H9 (cell line): ENCODE measurements at regions not wholly inside any gene's neighbourhood (a gene's known extent, or its start where the extent isn't known, plus 50 kb on each side); places are given as distances from the start of the nearest gene placed in this dataset.

Experiments
- DNase-seq: peaks from one replicate; pipeline ENCODE4 v3.0.0-alpha.2; 2017
- H2AFZ ChIP-seq: one replicate; pipeline ENCODE4 v1.6.1; 2013; ENCODE audit warnings: mild to moderate bottlenecking, low read length, control low read depth, moderate library complexity
- H2AK5ac ChIP-seq: 2 replicates; pipeline ENCODE4 v1.6.1; 2013; ENCODE audit warnings: low read length, control low read depth, mixed read lengths; ENCODE audit not compliant: insufficient read length
- H2BK120ac ChIP-seq: one replicate; pipeline ENCODE4 v1.6.1; 2013; ENCODE audit warnings: low read depth, mild to moderate bottlenecking, low read length, control low read depth, inconsistent platforms; ENCODE audit not compliant: poor library complexity, severe bottlenecking
- H2BK12ac ChIP-seq: 2 replicates; pipeline ENCODE4 v1.6.1; 2013; ENCODE audit warnings: low read length, control low read depth, mixed read lengths, low read depth; ENCODE audit not compliant: insufficient read length
- H2BK15ac ChIP-seq: 2 replicates; pipeline ENCODE4 v1.6.1; 2013; ENCODE audit warnings: low read depth, low read length, control low read depth
- H2BK20ac ChIP-seq: one replicate; pipeline ENCODE4 v1.6.1; 2013; ENCODE audit warnings: low read depth, mild to moderate bottlenecking, low read length, control low read depth, inconsistent platforms; ENCODE audit not compliant: poor library complexity, severe bottlenecking
- H2BK5ac ChIP-seq: 2 replicates; pipeline ENCODE4 v1.6.1; 2013; ENCODE audit warnings: low read length, control low read depth, mixed read lengths; ENCODE audit not compliant: insufficient read length
- H3K14ac ChIP-seq: 2 replicates; pipeline ENCODE4 v1.6.1; 2013; ENCODE audit warnings: low read length, control low read depth; ENCODE audit not compliant: insufficient read depth
- H3K18ac ChIP-seq: 2 replicates; pipeline ENCODE4 v1.6.1; 2013; ENCODE audit warnings: low read depth, mild to moderate bottlenecking, mixed read lengths, low read length, control low read depth; ENCODE audit not compliant: insufficient read length
- H3K23ac ChIP-seq: 2 replicates; pipeline ENCODE4 v1.6.1; 2013; ENCODE audit warnings: low read length, control low read depth, mixed read lengths, low read depth; ENCODE audit not compliant: insufficient read length
- H3K23me2 ChIP-seq: 2 replicates; pipeline ENCODE4 v1.6.1; 2013; ENCODE audit warnings: low read depth, mild to moderate bottlenecking, mixed read lengths, low read length, control low read depth; ENCODE audit not compliant: insufficient read length, poor library complexity, severe bottlenecking
- H3K27ac ChIP-seq: 2 replicates; pipeline ENCODE4 v1.5.1; 2013; ENCODE audit warnings: low read length, control low read depth, mixed read lengths, low read depth; ENCODE audit not compliant: insufficient read length
- H3K27me3 ChIP-seq: 2 replicates; pipeline ENCODE4 v1.6.1; 2013; ENCODE audit warnings: low read length, control low read depth, inconsistent platforms; ENCODE audit not compliant: insufficient read depth
- H3K4ac ChIP-seq: 2 replicates; pipeline ENCODE4 v1.6.1; 2013; ENCODE audit warnings: low read depth, mild to moderate bottlenecking, control low read depth, inconsistent platforms, low read length, moderate library complexity
- H3K4me1 ChIP-seq: 2 replicates; pipeline ENCODE4 v1.6.1; 2013; ENCODE audit warnings: low read length, control low read depth, inconsistent platforms; ENCODE audit not compliant: insufficient read depth
- H3K4me2 ChIP-seq: 2 replicates; pipeline ENCODE4 v1.6.1; 2013; ENCODE audit warnings: low read length, control low read depth, mixed read lengths; ENCODE audit not compliant: insufficient read length, insufficient read depth
- H3K56ac ChIP-seq: 2 replicates; pipeline ENCODE4 v1.6.1; 2013; ENCODE audit warnings: low read depth, mild to moderate bottlenecking, mixed read lengths, low read length, control low read depth; ENCODE audit not compliant: insufficient read length
- H3K79me1 ChIP-seq: 2 replicates; pipeline ENCODE4 v1.6.1; 2013; ENCODE audit warnings: low read depth, mild to moderate bottlenecking, moderate library complexity, low read length, control low read depth, inconsistent platforms; ENCODE audit not compliant: insufficient read depth, poor library complexity, severe bottlenecking
- H3K79me2 ChIP-seq: 2 replicates; pipeline ENCODE4 v1.6.1; 2013; ENCODE audit warnings: low read length, control low read depth, inconsistent platforms; ENCODE audit not compliant: insufficient read depth
- H3K9ac ChIP-seq: 2 replicates; pipeline ENCODE4 v1.6.1; 2013; ENCODE audit warnings: low read length, control low read depth, mixed read lengths; ENCODE audit not compliant: insufficient read length; ENCODE audit errors: extremely low read depth
- H3K9me3 ChIP-seq: one replicate; pipeline ENCODE4 v1.6.1; 2013; ENCODE audit warnings: low read depth, low read length, inconsistent platforms; ENCODE audit not compliant: control insufficient read depth
- H3T11ph ChIP-seq: one replicate; pipeline ENCODE4 v1.6.1; 2013; ENCODE audit warnings: mild to moderate bottlenecking, low read length, control low read depth, inconsistent platforms
- H4K20me1 ChIP-seq: one replicate; pipeline ENCODE4 v1.6.1; 2013; ENCODE audit not compliant: control insufficient read depth, insufficient read length, insufficient read depth
- H4K5ac ChIP-seq: 2 replicates; pipeline ENCODE4 v1.6.1; 2013; ENCODE audit warnings: low read depth, mild to moderate bottlenecking, mixed read lengths, low read length, control low read depth; ENCODE audit not compliant: insufficient read length
- H4K8ac ChIP-seq: replicated peaks from 2 replicates; pipeline ENCODE4 v1.6.1; 2013; ENCODE audit warnings: low read length, control low read depth, mixed read lengths, low read depth; ENCODE audit not compliant: insufficient read length
- H4K91ac ChIP-seq: 2 replicates; pipeline ENCODE4 v1.6.1; 2013; ENCODE audit warnings: low read depth, mild to moderate bottlenecking, moderate library complexity, mixed read lengths, low read length, control low read depth; ENCODE audit not compliant: insufficient read length
- H3K27ac Mint-ChIP-seq, 3 experiments: 2 replicates in 2 of 3; 3 replicates in 1 of 3; pipeline ENCODE4 v1.8.0; 2020 to 2021; ENCODE audit warnings: mixed read lengths in 3 of 3, mild to moderate bottlenecking in 1 of 3, moderate library complexity in 1 of 3
- H3K27me3 Mint-ChIP-seq: 2 replicates; pipeline ENCODE4 v1.8.0; 2021; ENCODE audit warnings: low read depth, mild to moderate bottlenecking, moderate library complexity, mixed read lengths
- H3K36me3 Mint-ChIP-seq, 3 experiments: 2 replicates in 2 of 3; 3 replicates in 1 of 3; pipeline ENCODE4 v1.8.0; 2020 to 2021; ENCODE audit warnings: low read depth in 3 of 3, mixed read lengths in 3 of 3; ENCODE audit not compliant: insufficient read depth in 1 of 3
- H3K4me1 Mint-ChIP-seq, 2 experiments: 2 replicates each; pipeline ENCODE4 v1.8.0; 2020; ENCODE audit warnings: mixed read lengths in 2 of 2
- H3K4me3 Mint-ChIP-seq, 2 experiments: 2 replicates in 1 of 2; 3 replicates in 1 of 2; pipeline ENCODE4 v1.8.0; 2020 to 2021; ENCODE audit warnings: mild to moderate bottlenecking in 2 of 2, mixed read lengths in 2 of 2, moderate library complexity in 1 of 2
- H3K9me3 Mint-ChIP-seq, 2 experiments: 2 replicates in 1 of 2; 3 replicates in 1 of 2; pipeline ENCODE4 v1.8.0; 2020; ENCODE audit warnings: mild to moderate bottlenecking in 2 of 2, mixed read lengths in 2 of 2, moderate library complexity in 1 of 2
- WGBS: extraction: QIAGEN DNeasy Blood & Tissue Kit; methylation state at CpG from one replicate; pipeline ENCODE4 v1.1.7; 2013; ENCODE audit warnings: missing lambda C conversion rate, low lambda C conversion rate, mixed read lengths; ENCODE audit not compliant: insufficient read length; ENCODE audit errors: extremely low coverage; 5-methylcytosine and 5-hydroxymethylcytosine counted together
- TF ChIP-seq, protein P1 (sequence below): fragments of 200-600 bp; sonication (generic); conservative IDR thresholded peaks from 3 replicates; pipeline ENCODE4 v1.8.0; 2021; ENCODE audit warnings: antibody characterized with exemption, mild to moderate bottlenecking

DNA sequence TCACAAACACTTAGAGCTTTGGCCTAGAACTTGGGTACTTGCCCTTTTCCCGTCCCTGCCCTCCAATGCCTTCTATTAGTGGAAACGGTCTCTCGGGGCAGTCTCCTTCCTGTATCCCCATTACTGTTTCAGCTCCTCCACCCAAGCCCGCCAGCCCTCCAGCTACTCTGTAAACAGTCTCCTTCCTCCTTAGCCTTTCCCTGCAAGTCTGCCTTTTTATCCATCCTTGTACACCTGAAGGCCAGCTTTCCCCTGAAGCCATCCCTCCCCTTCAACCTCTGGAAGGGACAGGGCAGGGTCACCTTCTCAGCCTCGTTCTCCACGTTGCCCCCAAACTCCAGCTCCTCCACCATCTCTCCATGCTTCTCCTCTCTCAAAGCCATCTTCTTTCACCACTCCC, 108.1 kb upstream of the ZNF746 start:
- DNase-seq = no peak
- H3K27me3 Mint-ChIP-seq = no peaks in the 10 kb centered on the region
- Histone ChIP-seq H3T11ph (no peak overlapping the region), H3K27ac (no peak overlapping the region), H3K14ac (no peak overlapping the region), H2BK5ac (no peak overlapping the region), H2BK15ac (no peak overlapping the region), H2BK12ac (no peak overlapping the region), H2BK20ac (no peak overlapping the region), H4K5ac (no peak overlapping the region), H3K79me1 (no peaks in the 10 kb centered on the region), H4K8ac (no peak overlapping the region), H3K56ac (no peak overlapping the region), H4K20me1 (no peaks in the 10 kb centered on the region), H3K18ac (no peak overlapping the region), H2BK120ac (no peak overlapping the region), H3K23ac (no peak overlapping the region), H3K4ac (no peak overlapping the region), H3K9ac (no peak overlapping the region), H3K23me2 (no peaks in the 10 kb centered on the region), H4K91ac (no peak overlapping the region), H3K27me3 (no peaks in the 10 kb centered on the region), H3K4me1 (no peaks in the 10 kb centered on the region), H3K79me2 (no peaks in the 10 kb centered on the region), H2AFZ (no peak overlapping the region), H2AK5ac (no peak overlapping the region), H3K4me2 (no peak overlapping the region), H3K9me3 (no peaks in the 10 kb centered on the region)
- H3K4me1 Mint-ChIP-seq = no peaks in the 10 kb centered on the region
- TF ChIP-seq, protein P1, sequence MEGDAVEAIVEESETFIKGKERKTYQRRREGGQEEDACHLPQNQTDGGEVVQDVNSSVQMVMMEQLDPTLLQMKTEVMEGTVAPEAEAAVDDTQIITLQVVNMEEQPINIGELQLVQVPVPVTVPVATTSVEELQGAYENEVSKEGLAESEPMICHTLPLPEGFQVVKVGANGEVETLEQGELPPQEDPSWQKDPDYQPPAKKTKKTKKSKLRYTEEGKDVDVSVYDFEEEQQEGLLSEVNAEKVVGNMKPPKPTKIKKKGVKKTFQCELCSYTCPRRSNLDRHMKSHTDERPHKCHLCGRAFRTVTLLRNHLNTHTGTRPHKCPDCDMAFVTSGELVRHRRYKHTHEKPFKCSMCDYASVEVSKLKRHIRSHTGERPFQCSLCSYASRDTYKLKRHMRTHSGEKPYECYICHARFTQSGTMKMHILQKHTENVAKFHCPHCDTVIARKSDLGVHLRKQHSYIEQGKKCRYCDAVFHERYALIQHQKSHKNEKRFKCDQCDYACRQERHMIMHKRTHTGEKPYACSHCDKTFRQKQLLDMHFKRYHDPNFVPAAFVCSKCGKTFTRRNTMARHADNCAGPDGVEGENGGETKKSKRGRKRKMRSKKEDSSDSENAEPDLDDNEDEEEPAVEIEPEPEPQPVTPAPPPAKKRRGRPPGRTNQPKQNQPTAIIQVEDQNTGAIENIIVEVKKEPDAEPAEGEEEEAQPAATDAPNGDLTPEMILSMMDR = no peak
- peaks cover 17 to 59% (median 37%) of the 10 kb centered on the region in 3 experiments for H3K36me3 Mint-ChIP-seq
- no peaks in the 10 kb centered on the region for H3K9me3 Mint-ChIP-seq
- H3K27ac Mint-ChIP-seq = no peak overlapping the region
- no peak overlapping the region for H3K4me3 Mint-ChIP-seq
- no CpG with 5 or more reads among the region's 6 CpGs for WGBS
